GM18520 (cell line): ENCODE measurements at regions not wholly inside any gene's neighbourhood (a gene's known extent, or its start where the extent isn't known, plus 50 kb on each side); places are given as distances from the start of the nearest gene placed in this dataset.
"Not testable (repeated sequence)": the region's sequence is repeated elsewhere in the genome, so short reads cannot be mapped to it uniquely, and the experiment has no call there.

Source experiments
- ATAC-seq: cut with Tn5 transposase; IDR thresholded peaks from one replicate; pipeline ENCODE4 v1.9.1; 2021; ENCODE audit not compliant: unreplicated experiment

GRCh38 chr10:29802171-29802570 lies 167.4 kb upstream of the SVIL start:
- no peak for ATAC-seq

DNA sequence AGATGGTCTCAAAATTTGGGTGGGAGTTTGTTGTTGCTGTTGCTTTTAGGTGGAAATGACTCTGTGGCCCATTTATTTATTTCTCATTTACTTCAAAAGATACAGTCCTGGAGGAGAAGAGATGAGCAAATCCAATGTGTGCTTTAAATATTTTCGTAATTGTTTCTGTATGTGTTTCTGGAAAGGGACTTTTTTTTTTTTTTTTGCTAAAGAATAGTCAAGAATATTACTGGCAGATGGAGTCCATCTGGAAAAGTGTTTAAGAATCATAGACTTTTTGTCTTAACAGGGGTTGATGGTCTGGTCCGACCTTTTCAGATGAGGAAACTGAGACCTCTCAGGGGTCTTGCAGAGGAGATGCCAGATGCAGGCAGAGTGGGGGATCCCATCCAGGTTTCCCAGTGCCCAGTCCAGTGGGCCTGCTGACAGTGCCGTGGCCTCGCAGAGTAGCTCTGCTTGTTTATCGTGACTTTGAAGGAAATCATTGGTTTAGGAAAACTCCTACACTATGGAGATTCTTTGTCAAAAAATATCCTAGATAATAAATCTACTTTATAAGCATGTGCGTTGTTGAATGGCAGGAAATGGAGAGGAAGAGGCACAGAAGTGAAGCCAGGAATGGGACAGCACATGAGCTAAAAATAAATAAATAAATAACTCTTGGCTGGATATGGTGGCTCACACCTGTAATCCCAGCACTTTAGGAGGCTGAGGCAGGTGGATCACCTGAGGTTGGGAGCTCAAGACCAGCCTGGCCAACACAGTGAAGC lies 164.3 kb upstream of the SVIL start:
- no peak for ATAC-seq

- no peak for ATAC-seq
Measured at GRCh38 chr10:29797616-29798015, 162.8 kb upstream of the SVIL start.

DNA sequence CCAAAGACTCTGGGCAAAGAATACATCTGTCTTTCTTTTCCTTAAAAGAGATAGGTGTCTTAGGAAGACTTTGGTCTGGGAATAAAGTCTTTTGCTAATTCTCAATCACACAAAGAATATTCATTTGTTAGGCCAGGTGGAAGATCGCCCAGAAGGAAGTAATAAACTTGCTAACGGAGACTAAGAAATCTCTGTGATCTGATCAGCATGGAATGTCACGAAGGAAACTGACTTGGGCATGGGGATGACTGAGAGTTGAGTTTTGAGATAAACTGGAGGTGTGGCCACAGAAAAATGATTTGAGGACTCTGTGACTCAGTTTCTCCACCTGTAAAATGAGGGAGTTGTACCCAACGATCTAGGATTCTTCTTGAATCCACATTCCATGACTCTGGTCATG lies 161.1 kb upstream of the SVIL start:
- ATAC-seq, result no peak

GRCh38 chr10:29794776-29795611 lies 160.2 kb upstream of the SVIL start:
- no peak for ATAC-seq

GRCh38 chr10:29791773-29792172 lies 157.0 kb upstream of the SVIL start:
- ATAC-seq, result no peak

GRCh38 chr10:29790207-29790606 lies 155.4 kb upstream of the SVIL start:
- no peak for ATAC-seq

GRCh38 chr10:29788113-29788512 lies 153.3 kb upstream of the SVIL start:
- ATAC-seq, result no peak

DNA sequence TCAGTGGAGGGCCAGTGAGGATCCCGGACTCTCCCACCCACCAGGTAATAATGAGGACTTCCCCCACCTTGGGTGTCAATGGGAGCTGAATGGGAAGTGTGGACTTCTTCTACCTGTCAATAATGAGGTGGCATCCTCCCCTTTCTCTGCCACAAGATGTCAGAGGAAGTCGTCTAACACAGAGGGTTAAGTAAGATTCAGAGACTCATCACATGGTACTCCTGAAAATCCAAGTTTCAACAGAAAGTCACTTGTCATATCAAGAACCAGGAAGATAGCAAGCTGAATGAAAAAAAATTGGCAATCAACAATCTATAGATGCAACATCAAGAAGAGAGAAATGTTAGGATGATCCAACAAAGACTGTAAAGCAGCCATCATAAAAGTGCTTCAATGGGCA lies 150.9 kb upstream of the SVIL start:
- ATAC-seq, result no peak

DNA sequence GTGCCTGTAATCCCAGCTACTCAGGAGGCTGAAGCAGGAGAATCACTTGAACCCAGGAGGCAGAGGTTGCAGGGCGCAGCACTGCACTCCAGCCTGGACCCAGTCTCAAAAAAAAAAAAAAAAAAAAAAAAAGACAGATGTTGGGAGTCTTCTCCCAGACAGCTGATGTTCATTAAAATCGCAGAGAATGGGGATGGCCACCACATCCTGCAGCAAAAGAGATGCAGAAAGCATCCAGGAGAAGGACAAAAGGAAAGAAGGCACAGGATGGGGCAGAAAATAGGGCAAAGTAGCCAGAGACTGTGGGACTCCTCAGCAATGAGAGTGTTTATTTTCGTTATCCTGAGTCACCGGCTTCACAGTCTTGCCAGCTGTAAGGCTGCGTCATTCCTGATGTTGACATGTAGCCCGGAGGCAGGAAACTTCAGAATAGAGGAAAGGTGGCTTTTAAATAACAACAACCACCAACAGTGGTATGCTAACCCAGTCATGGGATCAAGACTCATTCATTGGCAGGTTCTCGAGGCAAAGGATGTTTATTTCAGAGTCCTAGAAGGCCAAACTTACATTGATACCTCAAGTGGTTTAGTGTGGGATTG lies 149.5 kb upstream of the SVIL start:
- no peak for ATAC-seq

DNA sequence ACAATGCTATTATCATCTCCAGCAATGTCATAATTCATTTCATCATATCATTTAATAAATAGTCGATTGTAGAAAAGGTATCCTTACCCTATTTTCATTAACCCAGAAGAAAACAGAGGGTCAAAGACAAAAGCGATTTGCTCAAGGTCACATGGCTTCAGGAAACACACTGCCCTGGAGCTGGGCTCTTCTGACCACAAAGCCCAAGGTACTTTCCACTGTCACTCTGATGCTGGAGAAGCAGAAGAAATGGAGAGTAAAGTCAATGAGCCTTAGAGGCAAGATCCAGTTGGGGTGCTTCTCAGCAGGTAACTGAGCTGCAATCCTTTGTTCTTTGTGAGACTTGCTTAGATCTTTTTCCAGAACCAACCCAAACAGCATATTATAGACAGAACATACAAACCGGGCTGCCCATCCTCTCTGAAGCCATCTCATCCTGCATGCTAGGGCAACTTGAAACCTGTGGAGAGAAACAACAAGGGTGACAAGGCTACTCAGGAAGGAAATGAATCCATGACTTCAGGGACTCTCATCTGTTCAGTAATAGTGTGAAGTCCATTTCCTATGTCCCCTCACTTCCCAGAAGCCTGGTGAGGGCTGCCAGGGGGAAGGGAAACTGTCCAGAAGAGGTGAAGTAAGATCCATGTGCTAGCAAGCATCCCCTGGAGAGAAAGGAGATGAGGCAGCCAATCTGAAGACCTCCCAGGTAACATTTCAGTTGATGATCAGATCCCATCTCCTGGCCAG lies 148.6 kb upstream of the SVIL start:
- ATAC-seq, result no peak

DNA sequence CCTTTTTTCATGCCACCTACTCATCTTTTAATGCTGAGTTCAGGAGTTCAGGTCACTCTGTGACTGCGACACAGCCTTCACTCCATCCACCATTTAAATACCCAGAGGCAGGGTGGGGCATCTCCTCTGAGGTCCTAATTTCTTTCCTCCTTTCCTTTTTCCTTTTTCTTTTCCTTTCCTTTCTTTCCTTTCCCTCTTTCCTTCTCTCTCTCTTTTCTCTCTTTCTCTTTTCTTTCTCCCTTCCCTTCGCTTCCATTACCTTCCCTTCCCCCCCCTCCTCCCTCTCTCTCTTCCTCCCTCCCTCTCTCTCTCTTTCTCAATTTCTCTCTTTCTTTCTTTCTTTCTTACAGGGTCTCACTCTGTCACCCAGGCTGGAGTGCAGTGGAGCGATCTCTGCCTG lies 145.9 kb upstream of the SVIL start:
- no peak for ATAC-seq

GRCh38 chr10:29780096-29780495 lies 145.3 kb upstream of the SVIL start:
- no peak for ATAC-seq

GRCh38 chr10:29776246-29776645 lies 141.5 kb upstream of the SVIL start:
- no peak for ATAC-seq

GRCh38 chr10:29774475-29774874 lies 139.7 kb upstream of the SVIL start:
- no peak for ATAC-seq

DNA sequence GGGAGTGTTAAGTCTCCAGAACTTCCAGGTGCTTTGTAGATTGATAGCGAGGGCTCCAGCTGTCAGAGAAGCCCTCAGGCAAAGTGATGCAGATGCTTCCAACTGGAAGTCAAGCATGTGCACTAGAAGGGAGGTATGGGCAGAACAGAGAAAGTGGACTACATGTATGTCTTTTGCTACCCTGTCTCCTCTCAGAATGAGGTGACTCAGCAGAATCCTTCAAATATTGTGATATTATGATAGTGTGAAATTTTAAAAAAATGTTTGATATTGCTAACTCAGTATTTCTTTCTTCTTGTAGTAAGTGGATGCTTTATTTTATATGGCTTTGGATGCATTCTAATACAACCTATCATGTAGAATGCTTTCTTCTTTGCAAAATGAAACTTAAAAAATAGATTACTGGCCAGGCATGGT lies 138.9 kb upstream of the SVIL start:
- no peak for ATAC-seq

DNA sequence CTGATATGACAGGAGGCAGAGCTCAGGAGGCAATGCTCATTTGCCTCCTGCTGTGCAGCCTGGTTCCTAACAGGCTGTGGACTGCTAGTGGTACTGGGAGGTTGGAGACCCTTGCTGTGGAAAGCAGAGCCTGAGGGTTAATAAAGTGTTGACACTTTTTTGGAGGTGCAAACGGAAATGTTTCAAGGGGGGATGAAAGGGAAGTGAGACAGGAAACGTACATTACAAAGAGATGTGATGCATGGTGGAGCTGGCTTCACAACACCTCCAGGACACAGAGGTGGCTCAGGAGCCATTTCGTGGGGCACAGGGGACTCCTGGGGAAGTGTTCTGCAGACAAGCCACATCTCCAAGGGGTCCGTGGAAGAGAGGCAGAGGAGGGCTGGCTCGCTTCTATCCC lies 137.6 kb upstream of the SVIL start:
- no peak for ATAC-seq

GRCh38 chr10:29771376-29771775 lies 136.6 kb upstream of the SVIL start:
- ATAC-seq, result no peak

- not testable (repeated sequence) for ATAC-seq
Measured at GRCh38 chr10:29769277-29769676, 134.5 kb upstream of the SVIL start.

GRCh38 chr10:29767968-29768367 lies 133.2 kb upstream of the SVIL start:
- ATAC-seq, result no peak

DNA sequence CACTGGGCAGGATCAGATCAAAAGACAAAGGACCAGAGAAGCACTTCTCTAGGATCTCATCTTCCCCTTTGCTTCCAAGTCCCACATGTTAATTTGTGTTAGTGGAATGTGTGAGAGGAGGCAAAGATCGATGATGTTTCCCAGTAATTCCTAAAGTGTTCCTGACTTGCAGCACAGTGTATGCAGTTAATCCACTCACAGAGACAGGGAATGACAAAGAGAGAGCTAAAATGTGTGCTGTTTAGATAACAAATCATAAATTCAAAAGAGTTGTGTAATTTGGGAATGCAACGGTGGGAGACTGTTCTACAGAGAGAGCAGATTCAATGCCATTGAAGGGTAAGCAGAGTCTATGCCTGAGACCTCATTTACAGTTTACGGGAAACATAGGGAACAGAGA lies 132.0 kb upstream of the SVIL start:
- no peak for ATAC-seq
